Gastroesophageal sphincter (tissue), 3 donors: ENCODE measurements at regions not wholly inside any gene's neighbourhood (a gene's known extent, or its start where the extent isn't known, plus 50 kb on each side); places are given as distances from the start of the nearest gene placed in this dataset.

ENCODE experiments used
- POLR2A ChIP-seq, 2 donors: fragments of 450-650 bp; IDR thresholded peaks; one replicate each; pipeline ENCODE4 v1.6.1; 2017; ENCODE audit warnings: antibody characterized with exemption in 2 of 2, mild to moderate bottlenecking in 2 of 2, moderate library complexity in 1 of 2
- POLR2AphosphoS5 ChIP-seq: sonication (generic); formaldehyde crosslinking; IDR thresholded peaks from one replicate; pipeline ENCODE4 v1.6.1; 2017; ENCODE audit warnings: antibody characterized with exemption
- TF ChIP-seq, protein P1 (sequence below), 4 experiments: fragments of 200-600 bp in 2 of 4; fragments of 450-650 bp in 2 of 4; sonication (generic) in 1 of 4; IDR thresholded peaks; one replicate each; pipeline ENCODE4 v1.5.1; 2017 to 2019; ENCODE audit warnings: antibody characterized with exemption in 4 of 4, mild to moderate bottlenecking in 2 of 4, moderate library complexity in 2 of 4

DNA sequence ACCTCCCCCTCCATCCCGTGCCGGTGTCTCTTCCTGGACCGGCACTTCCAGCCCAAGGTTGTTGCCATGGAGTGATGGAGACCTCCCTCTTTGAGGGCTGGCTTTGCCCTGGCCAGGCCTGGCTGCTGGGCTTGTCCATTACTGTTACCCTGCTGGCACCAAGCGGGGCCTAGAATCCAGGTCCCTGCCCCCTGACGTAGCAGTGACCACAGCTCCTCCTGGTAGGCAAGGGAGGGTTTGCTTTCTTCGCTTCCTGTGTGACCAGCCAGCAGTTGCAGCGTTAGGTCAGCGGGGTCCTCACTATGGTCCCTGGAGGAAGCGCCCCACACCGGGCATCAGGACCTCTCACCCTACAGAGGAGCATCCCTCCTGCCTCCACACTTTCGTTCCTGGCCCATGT lies 146.7 kb upstream of the COL5A1 start:
- TF ChIP-seq, protein P1, sequence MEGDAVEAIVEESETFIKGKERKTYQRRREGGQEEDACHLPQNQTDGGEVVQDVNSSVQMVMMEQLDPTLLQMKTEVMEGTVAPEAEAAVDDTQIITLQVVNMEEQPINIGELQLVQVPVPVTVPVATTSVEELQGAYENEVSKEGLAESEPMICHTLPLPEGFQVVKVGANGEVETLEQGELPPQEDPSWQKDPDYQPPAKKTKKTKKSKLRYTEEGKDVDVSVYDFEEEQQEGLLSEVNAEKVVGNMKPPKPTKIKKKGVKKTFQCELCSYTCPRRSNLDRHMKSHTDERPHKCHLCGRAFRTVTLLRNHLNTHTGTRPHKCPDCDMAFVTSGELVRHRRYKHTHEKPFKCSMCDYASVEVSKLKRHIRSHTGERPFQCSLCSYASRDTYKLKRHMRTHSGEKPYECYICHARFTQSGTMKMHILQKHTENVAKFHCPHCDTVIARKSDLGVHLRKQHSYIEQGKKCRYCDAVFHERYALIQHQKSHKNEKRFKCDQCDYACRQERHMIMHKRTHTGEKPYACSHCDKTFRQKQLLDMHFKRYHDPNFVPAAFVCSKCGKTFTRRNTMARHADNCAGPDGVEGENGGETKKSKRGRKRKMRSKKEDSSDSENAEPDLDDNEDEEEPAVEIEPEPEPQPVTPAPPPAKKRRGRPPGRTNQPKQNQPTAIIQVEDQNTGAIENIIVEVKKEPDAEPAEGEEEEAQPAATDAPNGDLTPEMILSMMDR (IDR thresholded peaks at IDR 0.05) = no peak
- TF ChIP-seq POLR2A (IDR thresholded peaks at IDR 0.05) (no peak), POLR2AphosphoS5 (no peak)
